H1 (cell line): ENCODE measurements at regions not wholly inside any gene's neighbourhood (a gene's known extent, or its start where the extent isn't known, plus 50 kb on each side); places are given as distances from the start of the nearest gene placed in this dataset.

Experiments
- CTCF ChIA-PET: fragments of 300-600 bp; sonication (Branson Sonifier 250); formaldehyde crosslinking; loops from one replicate; lab custom pipeline; 2021; ENCODE audit not compliant: partially characterized antibody; lab: Charles Lee
- POLR2A ChIA-PET: fragments of 300-600 bp; sonication (Branson Sonifier 250); formaldehyde crosslinking; loops from one replicate; lab custom pipeline; 2021; ENCODE audit warnings: inconsistent platforms; ENCODE audit not compliant: partially characterized antibody; lab: Charles Lee
- DNase-seq, 2 experiments: peaks; one replicate each; pipeline versions ENCODE4 v3.0.0 to v3.0.0-alpha.2; 2010 to 2022; ENCODE audit warnings: low spot score in 2 of 2, low read depth in 1 of 2, mixed read lengths in 1 of 2
- FAIRE-seq: peaks from 2 replicates; lab custom pipeline; 2011; peaks lifted over from hg19 to GRCh38; lab: Jason Lieb, UNC
- H2AFZ ChIP-seq: 2 replicates; pipeline ENCODE4 v1.8.1; 2012; ENCODE audit warnings: low read length, inconsistent platforms
- H2AK5ac ChIP-seq: 2 replicates; pipeline ENCODE4 v1.6.1; 2013; ENCODE audit warnings: low read depth, low read length
- H2BK120ac ChIP-seq: replicated peaks from 2 replicates; pipeline ENCODE3; 2013; ENCODE audit warnings: low read depth, low read length, inconsistent platforms
- H2BK12ac ChIP-seq: 2 replicates; pipeline ENCODE4 v1.6.1; 2013; ENCODE audit warnings: low read depth, low read length
- H2BK15ac ChIP-seq: 2 replicates; pipeline ENCODE4 v1.6.1; 2013; ENCODE audit warnings: low read length
- H2BK20ac ChIP-seq: 2 replicates; pipeline ENCODE4 v1.6.1; 2013; ENCODE audit warnings: low read length
- H2BK5ac ChIP-seq: 2 replicates; pipeline ENCODE4 v1.6.1; 2013; ENCODE audit warnings: low read depth, low read length
- H3K14ac ChIP-seq: 2 replicates; pipeline ENCODE4 v1.6.1; 2013; ENCODE audit warnings: inconsistent platforms; ENCODE audit not compliant: insufficient read length
- H3K18ac ChIP-seq: 2 replicates; pipeline ENCODE4 v1.6.1; 2013; ENCODE audit warnings: low read length; ENCODE audit errors: extremely low read depth
- H3K23ac ChIP-seq: 2 replicates; pipeline ENCODE4 v1.6.1; 2013; ENCODE audit warnings: inconsistent platforms; ENCODE audit not compliant: insufficient read length
- H3K23me2 ChIP-seq: 2 replicates; pipeline ENCODE4 v1.6.1; 2013; ENCODE audit warnings: low read depth, low read length
- H3K27ac ChIP-seq: 2 replicates; pipeline ENCODE4 v1.6.1; 2011; ENCODE audit warnings: low read depth, low read length, inconsistent platforms
- H3K27me3 ChIP-seq, 4 experiments: replicated peaks in 1 of 4; 1 replicate in 1 of 4; 2 replicates in 3 of 4; pipeline versions ENCODE4 v1.6.1 to v1.8.1; 2011 to 2013; ENCODE audit warnings: low read length in 3 of 4, mild to moderate bottlenecking in 3 of 4, inconsistent platforms in 2 of 4, mixed read lengths in 2 of 4, moderate library complexity in 1 of 4; ENCODE audit not compliant: control insufficient read depth in 3 of 4, insufficient read depth in 3 of 4; ENCODE audit errors: extremely low read depth in 1 of 4
- H3K36me3 ChIP-seq, 4 experiments: 2 replicates each; pipeline versions ENCODE4 v1.6.1 to v1.8.1; 2011 to 2013; ENCODE audit warnings: mild to moderate bottlenecking in 4 of 4, low read length in 3 of 4, moderate library complexity in 2 of 4, control low read depth in 1 of 4, inconsistent platforms in 1 of 4; ENCODE audit not compliant: insufficient read depth in 4 of 4, control insufficient read depth in 2 of 4
- H3K4ac ChIP-seq: replicated peaks from 2 replicates; pipeline ENCODE3; 2013; ENCODE audit warnings: low read length, low read depth, mixed read lengths, inconsistent platforms; ENCODE audit not compliant: insufficient read length
- H3K4me1 ChIP-seq, 4 experiments: replicated peaks in 1 of 4; 1 replicate in 1 of 4; 2 replicates in 3 of 4; pipeline versions ENCODE4 v1.6.1 to v1.8.1; 2011 to 2013; ENCODE audit warnings: low read length in 3 of 4, inconsistent platforms in 2 of 4, mixed read lengths in 1 of 4; ENCODE audit not compliant: insufficient read depth in 4 of 4, control insufficient read depth in 3 of 4
- H3K4me2 ChIP-seq, 2 experiments: 2 replicates each; pipeline versions ENCODE4 v1.6.1 to v1.8.1; 2011 to 2013; ENCODE audit warnings: low read depth in 2 of 2, low read length in 2 of 2, control low read depth in 1 of 2, inconsistent platforms in 1 of 2, mild to moderate bottlenecking in 1 of 2; ENCODE audit not compliant: insufficient read depth in 1 of 2
- H3K4me3 ChIP-seq, 4 experiments: fragments of 200-600, 300-600 bp in 1 of 4; sonication (generic), shearing (Covaris generic), sonication (Bioruptor Twin) in 1 of 4; 2 replicates each; pipeline versions ENCODE4 v1.5.1 to v1.8.1; 2011 to 2016; ENCODE audit warnings: low read length in 4 of 4, low read depth in 3 of 4, control low read depth in 2 of 4, inconsistent platforms in 2 of 4, mild to moderate bottlenecking in 2 of 4, mixed read lengths in 1 of 4, moderate library complexity in 1 of 4; ENCODE audit not compliant: insufficient read depth in 2 of 4; ENCODE audit errors: extremely low read depth in 1 of 4
- H3K56ac ChIP-seq: replicated peaks from 2 replicates; pipeline ENCODE3; 2013; ENCODE audit warnings: low read depth, mild to moderate bottlenecking, mixed read lengths, low read length, inconsistent platforms; ENCODE audit not compliant: insufficient read length
- H3K79me1 ChIP-seq: 2 replicates; pipeline ENCODE4 v1.6.1; 2013; ENCODE audit warnings: low read depth, low read length, control low read depth
- H3K79me2 ChIP-seq, 2 experiments: 2 replicates each; pipeline versions ENCODE4 v1.6.1 to v1.8.1; 2012 to 2013; ENCODE audit warnings: low read length in 2 of 2, mild to moderate bottlenecking in 2 of 2, inconsistent platforms in 1 of 2; ENCODE audit not compliant: insufficient read depth in 2 of 2, control insufficient read depth in 1 of 2
- H3K9ac ChIP-seq, 4 experiments: replicated peaks in 1 of 4; 1 replicate in 1 of 4; 2 replicates in 3 of 4; pipeline versions ENCODE4 v1.6.1 to v1.8.1; 2011 to 2013; ENCODE audit warnings: low read depth in 3 of 4, low read length in 3 of 4, control low read depth in 2 of 4, mild to moderate bottlenecking in 2 of 4, moderate library complexity in 2 of 4, inconsistent platforms in 1 of 4; ENCODE audit errors: extremely low read depth in 1 of 4
- H3K9me3 ChIP-seq, 2 experiments: 2 replicates each; pipeline versions ENCODE4 v1.6.1 to v1.8.1; 2012 to 2013; ENCODE audit warnings: mild to moderate bottlenecking in 2 of 2, moderate library complexity in 2 of 2, control low read depth in 1 of 2, inconsistent platforms in 1 of 2, low read depth in 1 of 2, low read length in 1 of 2, mixed read lengths in 1 of 2; ENCODE audit not compliant: insufficient read depth in 2 of 2
- H4K20me1 ChIP-seq, 2 experiments: replicated peaks in 1 of 2; 2 replicates each; pipeline versions ENCODE3 to v1.8.1; 2011 to 2013; ENCODE audit warnings: inconsistent platforms in 2 of 2, low read length in 2 of 2, mild to moderate bottlenecking in 1 of 2; ENCODE audit not compliant: insufficient read depth in 2 of 2, control insufficient read depth in 1 of 2
- H4K5ac ChIP-seq: 2 replicates; pipeline ENCODE4 v1.6.1; 2013; ENCODE audit warnings: low read length, low read depth, mixed read lengths, inconsistent platforms; ENCODE audit not compliant: insufficient read length
- H4K8ac ChIP-seq: 2 replicates; pipeline ENCODE4 v1.8.0; 2013; ENCODE audit warnings: mild to moderate bottlenecking, moderate library complexity, low read length, inconsistent platforms; ENCODE audit not compliant: insufficient read depth; ENCODE audit errors: extremely low read depth
- H4K91ac ChIP-seq: replicated peaks from 2 replicates; pipeline ENCODE3; 2013; ENCODE audit warnings: low read length, mixed read lengths, inconsistent platforms; ENCODE audit not compliant: insufficient read length
- BCL11A ChIP-seq, 2 experiments: IDR thresholded peaks; one replicate each; pipeline ENCODE4 v1.6.1; 2011; ENCODE audit warnings: low read depth in 2 of 2, low read length in 2 of 2, mild to moderate bottlenecking in 2 of 2
- CBX8 ChIP-seq: fragments of 300-800, 300-1000 bp; sonication (generic); IDR thresholded peaks from 2 replicates; pipeline ENCODE4 v1.7.1; 2016; ENCODE audit warnings: low read depth, low read length, borderline replicate concordance
- CHD2 ChIP-seq: IDR thresholded peaks from 2 replicates; pipeline ENCODE4 v1.6.1; 2012; ENCODE audit warnings: low read length, improper control_type of control experiment
- KDM1A ChIP-seq: fragments of 200-600, 300-600 bp; sonication (generic); IDR thresholded peaks from 2 replicates; pipeline ENCODE4 v1.7.1; 2016; ENCODE audit warnings: mild to moderate bottlenecking, low read length, borderline replicate concordance
- POU5F1 ChIP-seq: IDR thresholded peaks from 2 replicates; pipeline ENCODE4 v1.6.1; 2011; ENCODE audit warnings: low read depth, mild to moderate bottlenecking, low read length, moderate library complexity
- RAD21 ChIP-seq, 2 experiments: IDR thresholded peaks in 1 of 2; conservative IDR thresholded peaks in 1 of 2; 2 replicates each; pipeline ENCODE4 v1.6.1; 2011; ENCODE audit warnings: low read depth in 2 of 2, low read length in 2 of 2, improper control_type of control experiment in 1 of 2, inconsistent platforms in 1 of 2, mild to moderate bottlenecking in 1 of 2, moderate library complexity in 1 of 2
- WGBS, 2 experiments: shearing (Covaris generic) in 1 of 2; methylation state at CpG; one replicate each; pipeline versions ENCODE4 v1.1.6 to v1.1.7; 2013 to 2015; ENCODE audit warnings: low lambda C conversion rate in 2 of 2, mixed read lengths in 2 of 2, inconsistent platforms in 1 of 2, low coverage in 1 of 2, missing lambda C conversion rate in 1 of 2; ENCODE audit not compliant: insufficient replicate concordance in 2 of 2, insufficient coverage in 1 of 2, insufficient read length in 1 of 2; ENCODE audit errors: extremely low coverage in 1 of 2, missing lambda C conversion rate in 1 of 2; 5-methylcytosine and 5-hydroxymethylcytosine counted together
- TF ChIP-seq, protein P1 (sequence below): IDR thresholded peaks from 2 replicates; pipeline ENCODE4 v1.6.1; 2012; ENCODE audit warnings: inconsistent platforms
- TF ChIP-seq, protein P2 (sequence below): IDR thresholded peaks from 2 replicates; pipeline ENCODE4 v1.6.1; 2011; ENCODE audit warnings: low read depth, mild to moderate bottlenecking, low read length; ENCODE audit not compliant: insufficient read depth

DNA sequence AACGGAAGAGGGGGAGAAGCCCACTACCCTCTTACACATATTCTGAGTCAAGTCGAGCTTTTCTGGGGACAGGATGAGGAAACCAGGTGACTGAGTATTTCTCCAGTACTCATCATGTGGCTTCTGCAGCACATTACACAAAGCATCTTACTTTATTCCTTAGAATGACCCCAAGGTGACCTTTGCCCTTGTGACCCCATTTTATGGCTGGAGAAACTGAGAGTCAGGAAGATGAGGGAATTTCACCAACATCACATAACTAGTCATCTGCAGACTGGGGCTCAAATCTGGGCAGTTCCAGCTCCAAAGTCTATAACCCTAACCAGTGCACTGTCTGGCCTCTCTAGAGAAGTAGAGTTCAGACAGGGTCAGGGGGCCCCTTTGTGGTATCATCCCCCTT is 707.0 kb downstream of the UQCRFS1 start:
- POLR2A ChIA-PET = interaction anchor here (1.6 kb wide), 1 partner anchor 18 kb away, joined by 5 read pairs; no protein-coding TSS in a partner anchor
- TF ChIP-seq, protein P1, sequence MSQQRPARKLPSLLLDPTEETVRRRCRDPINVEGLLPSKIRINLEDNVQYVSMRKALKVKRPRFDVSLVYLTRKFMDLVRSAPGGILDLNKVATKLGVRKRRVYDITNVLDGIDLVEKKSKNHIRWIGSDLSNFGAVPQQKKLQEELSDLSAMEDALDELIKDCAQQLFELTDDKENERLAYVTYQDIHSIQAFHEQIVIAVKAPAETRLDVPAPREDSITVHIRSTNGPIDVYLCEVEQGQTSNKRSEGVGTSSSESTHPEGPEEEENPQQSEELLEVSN = no peak
- TF ChIP-seq CHD2 (no peak), RAD21 (IDR thresholded peaks at IDR 0.05 in 1 of 2, conservative IDR thresholded peaks at IDR 0.05 in 1 of 2; ENCODE audit: low read depth in 2 of 2, low read length in 2 of 2) (no peak), CBX8 (no peak), BCL11A (IDR thresholded peaks at IDR 0.05; ENCODE audit: low read depth in 2 of 2, low read length in 2 of 2) (no peak), KDM1A (no peak), POU5F1 (no peak)
- TF ChIP-seq, protein P2, sequence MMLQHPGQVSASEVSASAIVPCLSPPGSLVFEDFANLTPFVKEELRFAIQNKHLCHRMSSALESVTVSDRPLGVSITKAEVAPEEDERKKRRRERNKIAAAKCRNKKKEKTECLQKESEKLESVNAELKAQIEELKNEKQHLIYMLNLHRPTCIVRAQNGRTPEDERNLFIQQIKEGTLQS = no peak

More for the DNA sequence above, 707.0 kb downstream of the UQCRFS1 start:
- no peak overlapping the region for H3K14ac ChIP-seq
- H4K8ac ChIP-seq = no peak overlapping the region
- H2BK15ac ChIP-seq = no peak overlapping the region
- peaks cover 0 to 5% (median 0%) of the 10 kb centered on the region in 4 experiments; a peak in 2 of 7 replicates for H3K4me1 ChIP-seq
- no peaks in the 10 kb centered on the region for H3K79me2 ChIP-seq
- no peaks in the 10 kb centered on the region for H3K79me1 ChIP-seq
- no peak overlapping the region for H2BK12ac ChIP-seq
- no peak overlapping the region for H3K56ac ChIP-seq
- H2BK20ac ChIP-seq = no peak overlapping the region
- H2AK5ac ChIP-seq = no peak overlapping the region
- no peak overlapping the region for H2AFZ ChIP-seq
- H3K4ac ChIP-seq = no peak overlapping the region
- no peaks in the 10 kb centered on the region; the same call in 1 of the 2 replicates for H3K23me2 ChIP-seq
- no peak overlapping the region for H3K9ac ChIP-seq
- FAIRE-seq = no peak
- H3K9me3 ChIP-seq = no peaks in the 10 kb centered on the region
- no peaks in the 10 kb centered on the region; a peak in 1 of 7 replicates for H3K27me3 ChIP-seq
- WGBS, 2 experiments = 88% methylated on average over 2 of the region's 2 CpGs; no CpG with 5 or more reads in 1 of the 2 experiments
- no peak overlapping the region for H3K23ac ChIP-seq
- no peak overlapping the region for H4K5ac ChIP-seq
- CTCF ChIA-PET = interaction anchor here (1.6 kb wide), 1 partner anchor 39 kb away, joined by 4 read pairs; no protein-coding TSS in a partner anchor
- H3K36me3 ChIP-seq = no peaks in the 10 kb centered on the region
- no peak overlapping the region for H3K4me2 ChIP-seq
- H3K18ac ChIP-seq = no peak overlapping the region
- H2BK5ac ChIP-seq = no peak overlapping the region
- no peak overlapping the region for H3K4me3 ChIP-seq
- no peaks in the 10 kb centered on the region for H4K20me1 ChIP-seq
- DNase-seq = no peak
- H4K91ac ChIP-seq = no peak overlapping the region
- H3K27ac ChIP-seq = no peak overlapping the region
- no peak overlapping the region for H2BK120ac ChIP-seq
